Activated CD4-positive, alpha-beta T cell treated with anti-CD3 and anti-CD28 coated beads, Interleukin-2, Interleukin-4, amounts not matched to agents 100 ng/mL and 50 ng/mL, durations not matched to agents 16 hours and 8 hours (primary cell): ENCODE measurements at regions not wholly inside any gene's neighbourhood (a gene's known extent, or its start where the extent isn't known, plus 50 kb on each side); places are given as distances from the start of the nearest gene placed in this dataset.
"Not testable (repeated sequence)": the region's sequence is repeated elsewhere in the genome, so short reads cannot be mapped to it uniquely, and the experiment has no call there.

ENCODE experiments used
- DNase-seq: peaks from one replicate; pipeline ENCODE4 v3.0.0-alpha.2; 2020; ENCODE audit warnings: low spot score

- DNase-seq, result no peak
Observed at GRCh38 chr4:127293496-127293895, 339.3 kb upstream of the INTU start.

GRCh38 chr4:127304356-127304755, 328.4 kb upstream of the INTU start:
- no peak for DNase-seq

- no peak for DNase-seq
Observed at GRCh38 chr4:127307996-127308395, 324.8 kb upstream of the INTU start.

GRCh38 chr4:127309369-127310102, 323.2 kb upstream of the INTU start:
- no peak for DNase-seq

- DNase-seq, result no peak
Observed at GRCh38 chr4:127311371-127311770, 321.4 kb upstream of the INTU start.

GRCh38 chr4:127311924-127312323, 320.8 kb upstream of the INTU start:
- no peak for DNase-seq

- no peak for DNase-seq
Observed at GRCh38 chr4:127313767-127314166, 319.0 kb upstream of the INTU start.

GRCh38 chr4:127327491-127327890, 305.3 kb upstream of the INTU start:
- no peak for DNase-seq

- DNase-seq, result no peak
Observed at GRCh38 chr4:127335073-127335620, 297.6 kb upstream of the INTU start.

- DNase-seq, result no peak
Observed at GRCh38 chr4:127335732-127336131, 297.0 kb upstream of the INTU start.

- DNase-seq, result not testable (repeated sequence)
Observed at GRCh38 chr4:127343123-127343522, 289.6 kb upstream of the INTU start.

GRCh38 chr4:127344071-127344470, 288.7 kb upstream of the INTU start:
- DNase-seq, result no peak

- DNase-seq, result no peak
Observed at GRCh38 chr4:127347936-127348335, 284.8 kb upstream of the INTU start.

GRCh38 chr4:127352220-127353113, 280.3 kb upstream of the INTU start:
- no peak for DNase-seq

- DNase-seq, result no peak
Observed at GRCh38 chr4:127355743-127356142, 277.0 kb upstream of the INTU start.

- no peak for DNase-seq
Observed at GRCh38 chr4:127357765-127358164, 275.0 kb upstream of the INTU start.

- DNase-seq, result no peak
Observed at GRCh38 chr4:127362686-127363085, 270.1 kb upstream of the INTU start.

GRCh38 chr4:127364397-127364796, 268.4 kb upstream of the INTU start:
- DNase-seq, result no peak

- DNase-seq, result no peak
Observed at GRCh38 chr4:127364911-127365310, 267.8 kb upstream of the INTU start.

- no peak for DNase-seq
Observed at GRCh38 chr4:127370604-127371003, 262.2 kb upstream of the INTU start.

- DNase-seq, result no peak
Observed at GRCh38 chr4:127379499-127379898, 253.3 kb upstream of the INTU start.

- not testable (repeated sequence) for DNase-seq
Observed at GRCh38 chr4:127379948-127380347, 252.8 kb upstream of the INTU start.

GRCh38 chr4:127383666-127384065, 249.1 kb upstream of the INTU start:
- DNase-seq, result no peak
